SIG-M5 treated with dmso at 0.1 percent for 504 hours (cell line): ENCODE measurements at regions not wholly inside any gene's neighbourhood (a gene's known extent, or its start where the extent isn't known, plus 50 kb on each side); places are given as distances from the start of the nearest gene placed in this dataset.

Experiments used
- DNase-seq: peaks from one replicate; lab custom pipeline; 2025; ENCODE audit not compliant: unreplicated experiment; lab: John Stamatoyannopoulos, UW

GRCh38 chr2:12964904-12965539, 248.3 kb downstream of the TRIB2 start:
- no peak for DNase-seq

- DNase-seq = no peak
These were observed 249.0 kb downstream of the TRIB2 start for GRCh38 chr2:12965540-12966269.

GRCh38 chr2:12967804-12968203, 251.1 kb downstream of the TRIB2 start:
- no peak for DNase-seq

- no peak for DNase-seq
These were observed 251.7 kb downstream of the TRIB2 start for GRCh38 chr2:12968399-12968798.

- DNase-seq = no peak
These were observed 254.1 kb downstream of the TRIB2 start for GRCh38 chr2:12970861-12971260.

- no peak for DNase-seq
These were observed 255.0 kb downstream of the TRIB2 start for GRCh38 chr2:12971581-12972365.

GRCh38 chr2:12978066-12978835, 261.5 kb downstream of the TRIB2 start:
- no peak for DNase-seq

GRCh38 chr2:12979066-12979465, 262.3 kb downstream of the TRIB2 start:
- no peak for DNase-seq

GRCh38 chr2:12980817-12981216, 264.1 kb downstream of the TRIB2 start:
- no peak for DNase-seq

GRCh38 chr2:12982149-12982584, 265.4 kb downstream of the TRIB2 start:
- no peak for DNase-seq

- DNase-seq = no peak
These were observed 270.5 kb downstream of the TRIB2 start for GRCh38 chr2:12987246-12987645.

GRCh38 chr2:12988279-12988678, 271.5 kb downstream of the TRIB2 start:
- no peak for DNase-seq

GRCh38 chr2:12990523-12990922, 273.8 kb downstream of the TRIB2 start:
- no peak for DNase-seq

GRCh38 chr2:12998685-12999084, 281.9 kb downstream of the TRIB2 start:
- DNase-seq = no peak

GRCh38 chr2:13000664-13001363, 284.1 kb downstream of the TRIB2 start:
- DNase-seq = no peak

GRCh38 chr2:13001408-13001807, 284.7 kb downstream of the TRIB2 start:
- DNase-seq = no peak

- DNase-seq = no peak
These were observed 286.0 kb downstream of the TRIB2 start for GRCh38 chr2:13002536-13003331.

- DNase-seq = no peak
These were observed 286.8 kb downstream of the TRIB2 start for GRCh38 chr2:13003500-13003899.

- DNase-seq = no peak
These were observed 288.3 kb downstream of the TRIB2 start for GRCh38 chr2:13005048-13005447.
